WTC11 (cell line): ENCODE measurements at regions not wholly inside any gene's neighbourhood (a gene's known extent, or its start where the extent isn't known, plus 50 kb on each side); places are given as distances from the start of the nearest gene placed in this dataset.

Experiments used
- ATAC-seq: fragments of 200-7000 bp; cut with Tn5 transposase; 2 replicates; pipeline ENCODE4 v1.10.0; 2021; ENCODE audit warnings: mild to moderate bottlenecking, moderate library complexity
- CTCF ChIA-PET: fragments of 300-600 bp; sonication (Branson Sonifier 250); formaldehyde crosslinking; loops from one replicate; lab custom pipeline; 2021; ENCODE audit warnings: antibody characterized with exemption; lab: Charles Lee
- POLR2A ChIA-PET: fragments of 350-600 bp; sonication (Branson Sonifier 250); formaldehyde crosslinking; loops from one replicate; lab custom pipeline; 2021; ENCODE audit warnings: antibody characterized with exemption; lab: Charles Lee
- DNase-seq: peaks from one replicate; pipeline ENCODE4 v3.0.0; 2021; ENCODE audit warnings: low spot score
- H3K27ac Mint-ChIP-seq: 2 replicates; pipeline ENCODE4 v1.8.0; 2021; ENCODE audit warnings: mixed read lengths
- H3K27me3 Mint-ChIP-seq: 2 replicates; pipeline ENCODE4 v1.8.0; 2021; ENCODE audit warnings: low read depth, mild to moderate bottlenecking, moderate library complexity, mixed read lengths
- H3K36me3 Mint-ChIP-seq: 2 replicates; pipeline ENCODE4 v1.8.0; 2021; ENCODE audit warnings: mixed read lengths
- H3K4me1 Mint-ChIP-seq: 2 replicates; pipeline ENCODE4 v1.8.0; 2022; ENCODE audit warnings: mixed read lengths
- H3K4me3 Mint-ChIP-seq: 2 replicates; pipeline ENCODE4 v1.8.0; 2021; ENCODE audit warnings: mild to moderate bottlenecking, moderate library complexity, mixed read lengths
- H3K9me3 Mint-ChIP-seq: 2 replicates; pipeline ENCODE4 v1.8.0; 2021; ENCODE audit warnings: mixed read lengths
- AR ChIP-seq: fragments of 250-450 bp; sonication (Bioruptor Pico); IDR thresholded peaks from 2 replicates; pipeline ENCODE4 v1.9.0; 2021; ENCODE audit warnings: mild to moderate bottlenecking
- CREM ChIP-seq: sonication (generic); formaldehyde crosslinking; IDR thresholded peaks from 2 replicates; pipeline ENCODE4 v1.8.1; 2022; ENCODE audit warnings: mild to moderate bottlenecking, missing genetic modification reagents, moderate library complexity
- EMX1 ChIP-seq: fragments of 250-450 bp; sonication (Bioruptor Pico); IDR thresholded peaks from 2 replicates; pipeline ENCODE4 v1.8.0; 2021; ENCODE audit warnings: mild to moderate bottlenecking
- FOXJ3 ChIP-seq: sonication (generic); formaldehyde crosslinking; IDR thresholded peaks from 2 replicates; pipeline ENCODE4 v1.9.0; 2021; ENCODE audit warnings: missing genetic modification reagents, mild to moderate bottlenecking, borderline replicate concordance
- GABPB1 ChIP-seq: sonication (generic); formaldehyde crosslinking; IDR thresholded peaks from 2 replicates; pipeline ENCODE4 v1.8.1; 2023; ENCODE audit warnings: mild to moderate bottlenecking, missing genetic modification reagents
- MXD4 ChIP-seq: fragments of 250-450 bp; sonication (Bioruptor Pico); IDR thresholded peaks from 2 replicates; pipeline ENCODE4 v1.8.0; 2021; ENCODE audit warnings: mild to moderate bottlenecking, moderate library complexity, borderline replicate concordance
- NR1H2 ChIP-seq: sonication (generic); formaldehyde crosslinking; IDR thresholded peaks from 2 replicates; pipeline ENCODE4 v1.9.0; 2021; ENCODE audit warnings: mild to moderate bottlenecking, moderate library complexity, missing genetic modification reagents
- TEAD4 ChIP-seq: sonication (generic); formaldehyde crosslinking; IDR thresholded peaks from 2 replicates; pipeline ENCODE4 v1.8.0; 2022; ENCODE audit warnings: mild to moderate bottlenecking, missing genetic modification reagents
- USF2 ChIP-seq: sonication (generic); formaldehyde crosslinking; IDR thresholded peaks from 2 replicates; pipeline ENCODE4 v1.8.1; 2023; ENCODE audit warnings: mild to moderate bottlenecking, missing genetic modification reagents, moderate library complexity
- ZBTB43 ChIP-seq: sonication (generic); formaldehyde crosslinking; IDR thresholded peaks from 2 replicates; pipeline ENCODE4 v1.8.1; 2023; ENCODE audit warnings: mild to moderate bottlenecking, missing genetic modification reagents
- ZNF121 ChIP-seq: sonication (generic); formaldehyde crosslinking; IDR thresholded peaks from 2 replicates; pipeline ENCODE4 v1.8.0; 2023; ENCODE audit warnings: missing genetic modification reagents
- ZNF281 ChIP-seq: sonication (generic); formaldehyde crosslinking; IDR thresholded peaks from 2 replicates; pipeline ENCODE4 v1.8.0; 2023; ENCODE audit warnings: mild to moderate bottlenecking, missing genetic modification reagents
- ZNF532 ChIP-seq: fragments of 250-450 bp; sonication (Bioruptor Pico); IDR thresholded peaks from 2 replicates; pipeline ENCODE4 v1.9.0; 2021; ENCODE audit warnings: mild to moderate bottlenecking, borderline replicate concordance
- ZNF671 ChIP-seq: fragments of 250-450 bp; sonication (Bioruptor Pico); IDR thresholded peaks from 2 replicates; pipeline ENCODE4 v1.8.0; 2021; ENCODE audit warnings: mild to moderate bottlenecking
- TF ChIP-seq, protein P1 (sequence below): sonication (generic); formaldehyde crosslinking; IDR thresholded peaks from 2 replicates; pipeline ENCODE4 v1.8.1; 2023; ENCODE audit warnings: mild to moderate bottlenecking, missing genetic modification reagents
- TF ChIP-seq, protein P2 (sequence below): fragments of 250-450 bp; sonication (Bioruptor Pico); IDR thresholded peaks from 2 replicates; pipeline ENCODE4 v1.9.0; 2021; ENCODE audit warnings: moderate library complexity, mild to moderate bottlenecking, inconsistent platforms, borderline replicate concordance
- TF ChIP-seq, protein P3 (sequence below): sonication (generic); formaldehyde crosslinking; conservative IDR thresholded peaks from 2 replicates; pipeline ENCODE4 v1.8.1; 2022; ENCODE audit warnings: mild to moderate bottlenecking, missing genetic modification reagents
- TF ChIP-seq, protein P4 (sequence below): sonication (generic); formaldehyde crosslinking; IDR thresholded peaks from 2 replicates; pipeline ENCODE4 v1.8.0; 2022; ENCODE audit warnings: mild to moderate bottlenecking, missing genetic modification reagents

- CTCF ChIA-PET = interaction anchor here (0.6 kb wide), 1 partner anchor 181 kb away, joined by 3 read pairs; no protein-coding TSS in a partner anchor
- Mint-ChIP-seq H3K9me3 (peaks cover 23% of the 10 kb centered on the region), H3K36me3 (peaks cover 7% of the 10 kb centered on the region; the same call in 1 of the 2 replicates), H3K4me3 (no peak overlapping the region), H3K27me3 (no peaks in the 10 kb centered on the region), H3K4me1 (peaks cover 13% of the 10 kb centered on the region), H3K27ac (no peak overlapping the region)
- POLR2A ChIA-PET = no interaction called here
- ATAC-seq = no peak
- TF ChIP-seq EMX1 (CRISPR knock-in tag) (no peak), NR1H2 (no peak), ZBTB43 (CRISPR knock-in tag) (no peak), MXD4 (CRISPR knock-in tag) (no peak)
- TF ChIP-seq, protein P1, sequence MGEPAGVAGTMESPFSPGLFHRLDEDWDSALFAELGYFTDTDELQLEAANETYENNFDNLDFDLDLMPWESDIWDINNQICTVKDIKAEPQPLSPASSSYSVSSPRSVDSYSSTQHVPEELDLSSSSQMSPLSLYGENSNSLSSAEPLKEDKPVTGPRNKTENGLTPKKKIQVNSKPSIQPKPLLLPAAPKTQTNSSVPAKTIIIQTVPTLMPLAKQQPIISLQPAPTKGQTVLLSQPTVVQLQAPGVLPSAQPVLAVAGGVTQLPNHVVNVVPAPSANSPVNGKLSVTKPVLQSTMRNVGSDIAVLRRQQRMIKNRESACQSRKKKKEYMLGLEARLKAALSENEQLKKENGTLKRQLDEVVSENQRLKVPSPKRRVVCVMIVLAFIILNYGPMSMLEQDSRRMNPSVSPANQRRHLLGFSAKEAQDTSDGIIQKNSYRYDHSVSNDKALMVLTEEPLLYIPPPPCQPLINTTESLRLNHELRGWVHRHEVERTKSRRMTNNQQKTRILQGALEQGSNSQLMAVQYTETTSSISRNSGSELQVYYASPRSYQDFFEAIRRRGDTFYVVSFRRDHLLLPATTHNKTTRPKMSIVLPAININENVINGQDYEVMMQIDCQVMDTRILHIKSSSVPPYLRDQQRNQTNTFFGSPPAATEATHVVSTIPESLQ (CRISPR knock-in tag) = no peak
- DNase-seq = no peak
These were observed 290.9 kb downstream of the KCNRG start for GRCh38 chr13:50306156-50306555.

GRCh38 chr13:50309318-50309717 is 294.1 kb downstream of the KCNRG start:
- Mint-ChIP-seq H3K27ac (no peak overlapping the region), H3K4me1 (peaks cover 15% of the 10 kb centered on the region), H3K9me3 (peaks cover 18% of the 10 kb centered on the region), H3K27me3 (no peaks in the 10 kb centered on the region), H3K36me3 (peaks cover 4% of the 10 kb centered on the region; the same call in 1 of the 2 replicates), H3K4me3 (no peak overlapping the region)
- TF ChIP-seq GABPB1 (CRISPR knock-in tag) = no peak
- TF ChIP-seq, protein P2, sequence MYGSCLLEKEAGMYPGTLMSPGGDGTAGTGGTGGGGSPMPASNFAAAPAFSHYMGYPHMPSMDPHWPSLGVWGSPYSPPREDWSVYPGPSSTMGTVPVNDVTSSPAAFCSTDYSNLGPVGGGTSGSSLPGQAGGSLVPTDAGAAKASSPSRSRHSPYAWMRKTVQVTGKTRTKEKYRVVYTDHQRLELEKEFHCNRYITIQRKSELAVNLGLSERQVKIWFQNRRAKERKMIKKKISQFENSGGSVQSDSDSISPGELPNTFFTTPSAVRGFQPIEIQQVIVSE (CRISPR knock-in tag) = no peak
- no peak for TF ChIP-seq USF2 (CRISPR knock-in tag)
- no peak for TF ChIP-seq ZNF281 (CRISPR knock-in tag)
- TF ChIP-seq AR (CRISPR knock-in tag) = no peak
- no peak for TF ChIP-seq ZNF671 (CRISPR knock-in tag)
- TF ChIP-seq, protein P3, sequence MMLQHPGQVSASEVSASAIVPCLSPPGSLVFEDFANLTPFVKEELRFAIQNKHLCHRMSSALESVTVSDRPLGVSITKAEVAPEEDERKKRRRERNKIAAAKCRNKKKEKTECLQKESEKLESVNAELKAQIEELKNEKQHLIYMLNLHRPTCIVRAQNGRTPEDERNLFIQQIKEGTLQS (CRISPR knock-in tag) = no peak
- TF ChIP-seq ZNF532 (CRISPR knock-in tag) = no peak
- TF ChIP-seq, protein P4, sequence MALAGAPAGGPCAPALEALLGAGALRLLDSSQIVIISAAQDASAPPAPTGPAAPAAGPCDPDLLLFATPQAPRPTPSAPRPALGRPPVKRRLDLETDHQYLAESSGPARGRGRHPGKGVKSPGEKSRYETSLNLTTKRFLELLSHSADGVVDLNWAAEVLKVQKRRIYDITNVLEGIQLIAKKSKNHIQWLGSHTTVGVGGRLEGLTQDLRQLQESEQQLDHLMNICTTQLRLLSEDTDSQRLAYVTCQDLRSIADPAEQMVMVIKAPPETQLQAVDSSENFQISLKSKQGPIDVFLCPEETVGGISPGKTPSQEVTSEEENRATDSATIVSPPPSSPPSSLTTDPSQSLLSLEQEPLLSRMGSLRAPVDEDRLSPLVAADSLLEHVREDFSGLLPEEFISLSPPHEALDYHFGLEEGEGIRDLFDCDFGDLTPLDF (CRISPR knock-in tag) = no peak
- no peak for TF ChIP-seq TEAD4 (CRISPR knock-in tag)
- no peak for TF ChIP-seq FOXJ3 (CRISPR knock-in tag)
- no peak for TF ChIP-seq ZNF121 (CRISPR knock-in tag)
- TF ChIP-seq CREM (CRISPR knock-in tag) = no peak
- ATAC-seq (no peak), DNase-seq (no peak)
- CTCF ChIA-PET = no interaction called here
- POLR2A ChIA-PET = no interaction called here
